ENCODE measurements at regions not wholly inside any gene's neighbourhood (a gene's known extent, or its start where the extent isn't known, plus 50 kb on each side); places are given as distances from the start of the nearest gene placed in this dataset.
A peak's percentile ranks its signal among the peaks of the same experiment; 100 is the strongest.

- no peak for DNase-seq (ENCODE audit: low read depth)
Measured at GRCh38 chrX:9317176-9317575, 147.7 kb upstream of the TBL1X start.

GRCh38 chrX:9318213-9318612 lies 146.6 kb upstream of the TBL1X start:
- DNase-seq (ENCODE audit: low read depth), result no peak

- no peak for DNase-seq (ENCODE audit: low read depth)
Measured at GRCh38 chrX:9318766-9319165, 146.1 kb upstream of the TBL1X start.

GRCh38 chrX:9320940-9321339 lies 143.9 kb upstream of the TBL1X start:
- no peak for DNase-seq (ENCODE audit: low read depth)

GRCh38 chrX:9324676-9325075 lies 140.2 kb upstream of the TBL1X start:
- no peak for DNase-seq (ENCODE audit: low read depth)

- no peak for DNase-seq (ENCODE audit: low read depth)
Measured at GRCh38 chrX:9326369-9326768, 138.5 kb upstream of the TBL1X start.

GRCh38 chrX:9327086-9327746 lies 137.6 kb upstream of the TBL1X start:
- no peak for DNase-seq (ENCODE audit: low read depth)

- DNase-seq (ENCODE audit: low read depth), result no peak
Measured at GRCh38 chrX:9327747-9328145, 137.1 kb upstream of the TBL1X start.

GRCh38 chrX:9329056-9329455 lies 135.8 kb upstream of the TBL1X start:
- no peak for DNase-seq (ENCODE audit: low read depth)

GRCh38 chrX:9330249-9330982 lies 134.4 kb upstream of the TBL1X start:
- DNase-seq (ENCODE audit: low read depth), result no peak

- DNase-seq (ENCODE audit: low read depth), result no peak
Measured at GRCh38 chrX:9333873-9334560, 130.8 kb upstream of the TBL1X start.

GRCh38 chrX:9335251-9335650 lies 129.6 kb upstream of the TBL1X start:
- no peak for DNase-seq (ENCODE audit: low read depth)

- no peak for DNase-seq (ENCODE audit: low read depth)
Measured at GRCh38 chrX:9336456-9336855, 128.4 kb upstream of the TBL1X start.

GRCh38 chrX:9337046-9337445 lies 127.8 kb upstream of the TBL1X start:
- DNase-seq (ENCODE audit: low read depth), result no peak

GRCh38 chrX:9338986-9339385 lies 125.9 kb upstream of the TBL1X start:
- DNase-seq (ENCODE audit: low read depth), result no peak

GRCh38 chrX:9339603-9340491 lies 125.0 kb upstream of the TBL1X start:
- DNase-seq (ENCODE audit: low read depth), result no peak

GRCh38 chrX:9340598-9341290 lies 124.1 kb upstream of the TBL1X start:
- DNase-seq (ENCODE audit: low read depth), result peak; percentile 19

- peak; percentile 31 for DNase-seq (ENCODE audit: low read depth)
Measured at GRCh38 chrX:9341291-9342201, 123.3 kb upstream of the TBL1X start.

- DNase-seq (ENCODE audit: low read depth), result peak; percentile 26
Measured at GRCh38 chrX:9342561-9343051, 122.3 kb upstream of the TBL1X start.

GRCh38 chrX:9343971-9344370 lies 120.9 kb upstream of the TBL1X start:
- DNase-seq (ENCODE audit: low read depth), result no peak
